VCaP (cell line): ENCODE measurements at regions not wholly inside any gene's neighbourhood (a gene's known extent, or its start where the extent isn't known, plus 50 kb on each side); places are given as distances from the start of the nearest gene placed in this dataset.

Source experiments
- H3K27ac ChIP-seq: fragments of 450-650 bp; 2 replicates; pipeline ENCODE4 v1.5.1; 2017
- TF ChIP-seq, protein P1 (sequence below): fragments of 450-650 bp; conservative IDR thresholded peaks from 2 replicates; pipeline ENCODE4 v1.5.1; 2017; ENCODE audit warnings: mild to moderate bottlenecking, moderate library complexity

DNA sequence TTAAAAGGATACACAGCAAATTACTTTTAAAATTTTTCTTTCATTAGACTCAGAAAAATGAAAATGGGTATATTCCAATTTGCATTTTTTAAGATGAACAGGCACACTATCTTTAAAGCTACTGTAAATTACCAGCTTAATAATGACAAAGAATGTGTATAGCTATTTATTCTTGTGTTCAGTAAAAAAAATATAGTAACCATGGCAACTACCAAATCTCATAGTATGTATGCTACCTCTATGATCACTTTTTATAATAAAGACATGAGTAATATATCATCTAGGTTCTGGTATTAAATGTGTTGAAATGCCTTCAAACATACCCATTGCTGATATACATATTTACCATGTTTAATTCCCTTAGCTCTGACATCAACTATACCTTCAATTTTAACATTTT is 383.2 kb downstream of the FOXG1 start:
- TF ChIP-seq, protein P1, sequence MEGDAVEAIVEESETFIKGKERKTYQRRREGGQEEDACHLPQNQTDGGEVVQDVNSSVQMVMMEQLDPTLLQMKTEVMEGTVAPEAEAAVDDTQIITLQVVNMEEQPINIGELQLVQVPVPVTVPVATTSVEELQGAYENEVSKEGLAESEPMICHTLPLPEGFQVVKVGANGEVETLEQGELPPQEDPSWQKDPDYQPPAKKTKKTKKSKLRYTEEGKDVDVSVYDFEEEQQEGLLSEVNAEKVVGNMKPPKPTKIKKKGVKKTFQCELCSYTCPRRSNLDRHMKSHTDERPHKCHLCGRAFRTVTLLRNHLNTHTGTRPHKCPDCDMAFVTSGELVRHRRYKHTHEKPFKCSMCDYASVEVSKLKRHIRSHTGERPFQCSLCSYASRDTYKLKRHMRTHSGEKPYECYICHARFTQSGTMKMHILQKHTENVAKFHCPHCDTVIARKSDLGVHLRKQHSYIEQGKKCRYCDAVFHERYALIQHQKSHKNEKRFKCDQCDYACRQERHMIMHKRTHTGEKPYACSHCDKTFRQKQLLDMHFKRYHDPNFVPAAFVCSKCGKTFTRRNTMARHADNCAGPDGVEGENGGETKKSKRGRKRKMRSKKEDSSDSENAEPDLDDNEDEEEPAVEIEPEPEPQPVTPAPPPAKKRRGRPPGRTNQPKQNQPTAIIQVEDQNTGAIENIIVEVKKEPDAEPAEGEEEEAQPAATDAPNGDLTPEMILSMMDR, result no peak
- no peak overlapping the region for H3K27ac ChIP-seq

DNA sequence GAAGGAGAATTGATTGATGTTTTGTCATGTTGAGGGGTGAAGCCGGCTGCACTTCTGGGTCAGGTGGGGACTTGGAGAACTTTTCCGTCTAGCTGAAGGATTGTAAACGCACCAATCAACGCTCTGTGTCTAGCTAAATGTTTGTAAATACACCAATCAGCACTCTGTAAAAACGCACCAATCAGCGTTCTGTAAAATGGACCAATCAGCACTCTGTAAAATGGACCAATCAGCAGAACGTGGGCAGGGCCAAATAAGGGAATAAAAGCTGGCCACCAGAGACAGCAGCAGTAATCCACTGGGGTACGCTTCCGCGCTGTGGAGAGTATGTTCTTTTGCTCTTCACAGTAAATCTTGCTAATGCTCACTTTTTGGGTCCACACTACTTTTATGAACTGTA is 384.1 kb downstream of the FOXG1 start:
- no peak overlapping the region for H3K27ac ChIP-seq
- TF ChIP-seq, protein P1, result no peak

DNA sequence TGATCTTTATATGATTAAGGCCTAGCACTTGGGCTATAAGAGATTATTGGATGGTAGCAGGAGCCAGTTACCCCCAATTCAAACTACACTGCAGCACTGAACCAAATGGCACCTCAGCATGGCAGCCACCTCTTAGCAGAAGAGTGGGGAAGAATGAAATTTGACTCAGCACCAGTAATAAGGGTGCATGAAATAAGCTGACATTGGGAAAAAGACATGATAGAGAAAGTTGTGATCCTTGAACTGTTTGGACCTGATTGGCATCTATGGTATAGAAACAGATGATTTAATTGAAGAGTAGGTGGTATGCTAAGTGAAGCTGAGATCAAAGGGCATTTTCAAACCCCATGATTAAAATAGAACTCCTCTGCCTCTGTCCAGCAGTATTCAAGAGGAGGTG is 389.5 kb downstream of the FOXG1 start:
- TF ChIP-seq, protein P1, result no peak
- H3K27ac ChIP-seq, result no peak overlapping the region

DNA sequence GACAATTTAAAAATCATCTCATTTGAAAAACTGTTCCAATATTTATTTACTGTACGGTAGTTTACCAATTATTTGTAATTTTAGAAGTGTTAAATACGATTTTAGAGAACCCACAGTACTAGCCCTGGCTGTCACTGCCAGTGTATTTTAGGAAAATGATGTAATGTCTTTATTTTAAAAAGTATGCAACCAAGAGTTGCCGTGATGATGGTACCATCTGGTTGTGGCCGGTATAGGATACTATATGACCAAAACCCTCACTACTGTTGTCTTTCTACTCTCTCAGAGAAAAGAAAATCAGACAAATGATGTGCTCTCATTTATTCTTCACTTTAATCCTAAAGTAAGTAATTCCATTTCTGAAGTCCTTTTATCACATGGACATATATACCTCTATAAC is 395.0 kb downstream of the FOXG1 start:
- no peak overlapping the region for H3K27ac ChIP-seq
- TF ChIP-seq, protein P1, result no peak

DNA sequence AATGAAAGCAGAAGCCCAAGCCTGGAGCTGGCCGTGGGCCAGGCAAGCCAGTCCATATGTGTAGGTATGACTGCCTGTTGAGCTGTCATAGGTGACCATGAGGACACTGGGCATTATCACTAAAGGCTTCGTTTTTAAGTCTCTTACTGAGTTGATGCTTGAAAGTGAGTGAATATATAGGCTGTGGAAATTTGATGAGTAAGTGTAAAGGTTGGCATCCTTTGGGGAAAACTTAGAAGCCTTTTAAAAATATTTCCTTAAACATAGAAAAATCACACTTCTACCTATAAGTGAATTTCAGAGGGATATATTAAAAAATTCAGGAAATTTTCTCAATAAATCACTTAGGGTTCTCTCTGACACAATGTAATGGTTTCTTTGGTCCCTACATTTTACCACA is 396.5 kb downstream of the FOXG1 start:
- TF ChIP-seq, protein P1, result no peak
- no peak overlapping the region for H3K27ac ChIP-seq

DNA sequence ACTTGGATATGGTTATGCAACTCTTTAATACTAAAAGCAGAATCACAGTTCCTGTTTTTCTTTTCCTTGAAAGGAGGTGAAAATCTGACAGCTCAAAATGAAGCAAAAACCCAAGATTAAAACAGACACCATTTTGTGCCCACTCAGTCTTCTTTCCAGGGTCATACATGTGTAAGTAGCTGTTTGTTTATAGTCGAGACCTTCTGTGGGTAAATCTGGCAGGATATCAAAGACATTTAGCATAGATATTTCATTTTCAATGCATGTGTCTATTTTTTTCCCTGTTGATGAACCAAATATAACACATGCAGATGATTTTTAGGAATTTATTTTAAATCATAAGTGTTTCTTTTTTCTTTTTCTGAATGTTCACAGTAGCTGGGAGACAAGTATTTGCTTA is 398.8 kb downstream of the FOXG1 start:
- H3K27ac ChIP-seq, result no peak overlapping the region
- TF ChIP-seq, protein P1, result no peak

DNA sequence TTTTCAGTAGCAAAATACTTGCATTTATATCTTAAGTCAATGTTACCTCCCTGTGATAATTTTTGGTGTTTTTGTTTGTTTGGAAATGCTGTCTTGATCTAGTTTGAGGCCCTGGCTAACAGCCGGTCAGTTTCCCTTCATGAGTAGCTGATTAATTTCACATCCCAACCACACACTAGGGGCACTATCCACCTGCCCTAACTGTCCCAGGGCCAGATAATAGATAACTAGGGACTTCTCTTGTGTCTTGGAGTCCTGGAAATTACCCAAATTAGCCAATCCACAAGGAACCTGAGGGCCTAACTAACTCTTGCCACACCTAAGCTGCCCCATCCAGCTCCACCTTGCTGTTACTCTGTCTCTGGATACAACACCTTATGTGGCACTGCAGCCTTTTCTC is 399.9 kb downstream of the FOXG1 start:
- TF ChIP-seq, protein P1, result no peak
- H3K27ac ChIP-seq, result no peak overlapping the region

DNA sequence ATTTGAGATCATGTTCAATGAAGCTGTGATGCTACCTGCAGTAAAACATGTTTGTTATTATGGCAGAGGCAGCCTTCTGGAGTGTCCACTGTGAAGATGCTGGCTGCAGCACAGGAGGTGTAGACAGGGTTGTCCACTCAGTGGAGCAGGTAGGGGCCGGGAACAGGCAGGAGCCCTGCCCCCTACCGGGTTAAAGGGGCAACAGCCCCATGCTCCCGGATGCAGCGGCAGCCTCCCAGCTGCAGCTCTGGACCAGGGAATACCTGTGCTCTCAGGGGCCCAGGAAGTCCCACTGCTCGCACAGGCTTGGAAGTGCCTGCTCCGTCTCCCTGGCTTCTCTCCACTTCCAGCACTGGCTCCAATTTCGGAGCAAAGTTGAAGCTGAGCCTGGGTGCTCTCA is 401.6 kb downstream of the FOXG1 start:
- TF ChIP-seq, protein P1, result no peak
- no peak overlapping the region for H3K27ac ChIP-seq
